ENCODE measurements at regions not wholly inside any gene's neighbourhood (a gene's known extent, or its start where the extent isn't known, plus 50 kb on each side); places are given as distances from the start of the nearest gene placed in this dataset.
A peak's percentile ranks its signal among the peaks of the same experiment; 100 is the strongest.
"Not testable (repeated sequence)": the region's sequence is repeated elsewhere in the genome, so short reads cannot be mapped to it uniquely, and the experiment has no call there.

GRCh38 chr13:53408847-53409568, 380.4 kb downstream of the OLFM4 start:
- DNase-seq: no peak

DNA sequence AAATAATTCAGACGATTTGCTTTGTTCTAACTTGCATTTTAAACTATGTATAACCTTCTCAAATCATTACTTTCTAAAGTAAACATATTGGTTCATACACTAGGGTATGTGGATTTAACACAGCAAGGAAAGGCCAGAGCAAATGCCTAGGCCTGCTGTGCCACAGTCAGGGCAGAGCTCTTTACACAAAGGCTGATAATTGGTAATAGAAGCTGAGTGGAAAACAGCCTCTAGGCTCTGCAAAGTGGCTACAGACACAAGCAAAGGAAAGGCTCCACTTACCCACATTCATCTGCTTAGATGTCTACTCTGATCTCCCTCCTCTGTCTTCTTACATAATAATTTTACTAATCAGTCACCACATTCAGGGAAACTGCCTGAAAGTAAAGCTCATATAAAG, 382.9 kb downstream of the OLFM4 start:
- no peak for DNase-seq

GRCh38 chr13:53415135-53415534, 386.5 kb downstream of the OLFM4 start:
- DNase-seq: no peak

- no peak for DNase-seq
These were observed 389.0 kb downstream of the OLFM4 start for GRCh38 chr13:53417601-53418000.

GRCh38 chr13:53422415-53422814, 393.8 kb downstream of the OLFM4 start:
- DNase-seq: no peak

GRCh38 chr13:53436396-53436795, 407.8 kb downstream of the OLFM4 start:
- no peak for DNase-seq

DNA sequence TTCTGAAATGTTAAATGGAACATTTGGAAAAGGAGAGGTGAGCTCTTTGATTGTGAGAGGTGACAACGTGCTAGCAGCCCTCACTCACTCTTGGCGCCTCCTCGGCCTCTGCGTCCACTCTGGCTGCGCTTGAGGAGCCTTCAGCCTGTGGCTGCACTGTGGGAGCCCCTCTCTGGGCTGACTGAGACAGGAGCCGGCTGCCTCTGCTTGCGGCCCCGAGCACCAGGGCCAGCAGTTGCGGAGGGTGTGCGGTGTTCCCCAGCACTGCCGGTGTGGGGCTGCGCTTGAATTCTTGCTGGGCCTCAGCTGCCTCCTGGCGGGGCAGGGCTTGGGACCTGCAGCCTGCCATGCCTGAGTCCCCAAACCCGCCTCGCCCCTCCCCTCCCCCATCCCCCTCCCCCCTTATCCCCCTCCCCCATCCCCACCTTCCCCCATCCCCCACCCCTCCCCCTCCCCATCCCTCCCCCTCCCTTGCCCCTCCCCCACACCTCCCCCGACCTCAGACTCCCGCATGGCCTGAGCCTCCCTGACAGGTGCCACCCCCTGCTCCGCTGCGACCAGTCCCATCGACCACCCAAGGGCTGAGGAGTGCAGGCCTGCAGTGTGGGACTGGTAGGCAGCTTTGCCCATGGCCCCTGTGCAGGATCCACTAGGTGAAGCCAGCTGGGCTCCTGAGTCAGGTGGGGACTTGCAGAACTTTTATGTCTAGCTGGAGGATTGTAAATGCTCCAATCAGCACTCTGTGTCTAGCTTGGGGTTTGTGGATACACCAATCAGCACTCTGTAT, 411.0 kb downstream of the OLFM4 start:
- DNase-seq: no peak

GRCh38 chr13:53442979-53443378, 414.4 kb downstream of the OLFM4 start:
- DNase-seq: no peak

DNA sequence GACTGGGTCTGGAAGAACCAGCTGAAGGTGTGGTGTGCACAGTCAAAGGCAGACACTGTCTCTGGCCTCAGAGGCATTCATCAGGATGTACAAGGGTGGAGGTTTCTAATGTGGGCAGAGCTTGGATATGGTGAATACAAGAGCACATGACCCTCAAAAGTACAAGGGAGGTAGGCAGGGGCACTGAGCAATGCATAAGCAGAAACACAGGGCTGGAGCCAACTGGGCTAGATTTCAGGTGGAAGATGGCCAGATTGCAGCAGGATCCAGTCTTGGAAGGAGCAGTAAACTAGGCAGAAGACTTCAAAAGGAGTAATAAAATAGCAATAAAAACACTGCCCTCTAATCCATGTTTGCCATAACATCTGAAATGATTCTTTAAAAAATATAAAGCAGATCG, 417.1 kb downstream of the OLFM4 start:
- DNase-seq: no peak

GRCh38 chr13:53447456-53447855, 418.8 kb downstream of the OLFM4 start:
- no peak for DNase-seq

- no peak for DNase-seq
These were observed 419.2 kb downstream of the OLFM4 start for GRCh38 chr13:53447863-53448262.

- DNase-seq: not testable (repeated sequence)
These were observed 423.7 kb downstream of the OLFM4 start for GRCh38 chr13:53452263-53452808.

DNA sequence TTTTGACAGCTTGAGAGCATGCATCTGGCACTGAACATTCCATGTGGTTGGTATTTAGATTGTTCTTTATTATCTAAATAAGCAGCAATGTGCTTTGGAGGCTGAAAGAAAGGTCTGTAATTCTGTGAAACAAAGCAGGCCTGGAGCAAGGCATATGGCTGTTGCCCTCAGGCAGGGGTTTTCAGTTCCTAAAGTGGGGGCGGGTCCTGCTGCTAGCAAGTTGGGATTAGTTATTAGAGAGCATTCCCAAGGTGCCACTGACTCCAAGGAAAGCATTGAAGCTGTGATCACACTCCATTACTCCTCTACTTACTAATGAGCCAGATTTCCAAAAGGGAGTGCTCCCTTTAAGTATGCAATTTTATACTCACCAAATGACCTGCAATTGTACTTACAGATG, 432.2 kb downstream of the OLFM4 start:
- DNase-seq: no peak

DNA sequence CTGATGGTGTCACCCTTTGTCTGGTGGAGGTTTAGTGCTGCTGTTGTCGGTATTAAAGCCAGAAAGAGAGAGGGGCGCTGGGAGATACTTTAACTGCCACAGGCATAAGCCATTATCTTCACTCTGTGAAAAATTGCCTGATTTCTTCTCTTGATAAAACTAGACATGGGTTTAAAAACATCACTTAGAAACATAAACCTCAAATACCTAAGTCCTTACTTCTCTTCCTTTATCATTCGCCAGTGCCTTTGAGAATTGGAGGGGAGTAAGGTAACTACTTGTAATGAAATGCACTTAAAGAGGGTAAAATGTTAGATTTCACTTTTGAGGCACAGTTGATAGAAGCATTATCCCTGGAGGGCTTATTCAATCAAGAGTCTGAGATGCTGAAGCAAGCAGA, 434.5 kb downstream of the OLFM4 start:
- DNase-seq: no peak

DNA sequence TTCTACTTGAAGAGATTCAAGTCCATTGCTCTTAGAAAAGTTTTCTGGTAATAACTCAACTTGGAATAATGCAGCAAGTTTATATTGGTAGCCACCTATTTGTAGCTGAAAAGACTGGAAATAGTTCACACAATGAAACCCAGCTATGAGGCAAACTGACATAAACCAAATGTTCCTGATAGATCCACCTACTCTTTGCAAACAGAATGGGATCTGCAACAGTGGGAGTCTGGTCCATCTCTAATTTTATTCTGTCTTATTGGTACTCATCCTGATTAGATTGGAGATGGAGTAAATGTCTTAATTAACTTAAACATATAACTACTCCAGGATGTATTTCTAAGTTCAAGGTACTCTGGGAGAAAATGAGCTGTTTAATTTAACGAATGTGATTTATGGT, 438.0 kb downstream of the OLFM4 start:
- DNase-seq: no peak

- DNase-seq: no peak
These were observed 444.8 kb downstream of the OLFM4 start for GRCh38 chr13:53473397-53473796.

DNA sequence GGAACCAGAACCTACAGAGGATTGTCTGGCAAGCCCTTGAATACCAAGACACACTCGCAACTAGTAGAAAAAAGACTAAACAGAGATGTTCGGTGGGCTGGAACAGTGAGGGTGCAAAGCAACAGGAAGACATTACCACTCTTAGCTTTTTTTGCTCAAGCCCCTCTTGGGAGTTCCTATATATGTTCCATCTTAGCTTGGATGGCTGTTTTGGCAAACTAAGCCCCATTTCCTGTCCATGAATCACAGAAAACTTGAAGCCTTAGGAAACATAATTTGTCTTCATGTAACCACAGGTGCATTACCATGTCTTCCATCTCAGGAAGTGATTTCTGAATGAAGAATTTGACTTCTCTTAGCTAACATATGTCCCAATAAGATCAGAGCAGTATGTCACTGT, 446.3 kb downstream of the OLFM4 start:
- no peak for DNase-seq

DNA sequence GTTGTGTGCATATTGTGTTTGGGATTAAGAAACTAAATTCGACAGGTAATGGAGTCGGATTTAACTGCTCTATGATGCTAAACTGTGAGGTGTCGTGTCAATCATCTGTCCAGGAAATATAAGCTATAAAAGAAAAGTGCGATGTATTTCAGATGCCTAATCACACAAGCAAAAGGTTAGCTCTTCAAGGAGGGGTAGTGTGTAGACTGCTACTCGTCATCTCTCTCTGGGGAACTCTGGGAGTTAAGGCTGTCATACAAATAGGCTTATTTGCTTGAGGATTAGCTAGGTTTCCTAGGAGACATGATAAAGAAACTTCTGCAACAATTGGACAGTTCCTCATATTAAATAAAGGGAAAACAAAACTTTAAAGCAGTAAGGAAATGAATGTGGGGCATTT, 462.1 kb downstream of the OLFM4 start:
- no peak for DNase-seq

GRCh38 chr13:53494406-53494805, 465.8 kb downstream of the OLFM4 start:
- DNase-seq: no peak

GRCh38 chr13:53499576-53500133, 471.0 kb downstream of the OLFM4 start:
- DNase-seq: peak; percentile 3

GRCh38 chr13:53501387-53501786, 472.8 kb downstream of the OLFM4 start:
- DNase-seq: no peak

- DNase-seq: no peak
These were observed 479.1 kb downstream of the OLFM4 start for GRCh38 chr13:53507741-53508140.

DNA sequence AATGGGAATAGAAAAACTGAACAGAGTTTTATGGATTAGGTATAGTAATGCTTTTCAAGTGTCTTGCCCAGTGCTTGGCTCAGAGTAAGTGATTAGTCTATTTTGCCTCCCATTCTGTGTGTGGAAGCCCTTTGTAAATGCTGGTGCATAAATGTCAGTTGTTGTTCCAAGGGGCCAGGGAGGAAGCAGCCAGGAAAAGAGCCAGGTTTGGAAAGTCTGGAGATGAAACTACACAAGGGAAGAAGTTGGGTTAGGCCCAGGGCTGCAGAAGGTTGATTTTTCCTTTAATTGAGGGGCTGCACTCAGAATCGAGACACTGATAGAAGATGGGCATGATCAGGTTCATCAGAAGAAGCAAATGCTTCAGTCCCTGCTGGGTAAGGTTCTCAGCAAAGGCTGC, 484.0 kb downstream of the OLFM4 start:
- no peak for DNase-seq

- no peak for DNase-seq
These were observed 484.6 kb downstream of the OLFM4 start for GRCh38 chr13:53513226-53513625.
